Activated naive CD8-positive, alpha-beta T cell (primary cell): ENCODE measurements at regions not wholly inside any gene's neighbourhood (a gene's known extent, or its start where the extent isn't known, plus 50 kb on each side); places are given as distances from the start of the nearest gene placed in this dataset.

Experiments used
- H3K27ac Mint-ChIP-seq: one replicate; pipeline ENCODE4 v1.8.0; 2021; ENCODE audit warnings: mixed read lengths
- H3K27me3 Mint-ChIP-seq: one replicate; pipeline ENCODE4 v1.8.0; 2021; ENCODE audit warnings: mixed read lengths
- H3K36me3 Mint-ChIP-seq: one replicate; pipeline ENCODE4 v1.8.0; 2021; ENCODE audit warnings: mixed read lengths
- H3K4me1 Mint-ChIP-seq: one replicate; pipeline ENCODE4 v1.8.0; 2021; ENCODE audit warnings: low read depth, mixed read lengths
- H3K4me3 Mint-ChIP-seq: one replicate; pipeline ENCODE4 v1.8.0; 2021; ENCODE audit warnings: mild to moderate bottlenecking, mixed read lengths
- H3K9me3 Mint-ChIP-seq: one replicate; pipeline ENCODE4 v1.8.0; 2021; ENCODE audit warnings: low read depth, mixed read lengths

GRCh38 chr14:97840159-97840558 lies 1043.0 kb downstream of the VRK1 start:
- no peak overlapping the region for H3K27ac Mint-ChIP-seq
- no peaks in the 10 kb centered on the region for H3K27me3 Mint-ChIP-seq
- no peak overlapping the region for H3K4me3 Mint-ChIP-seq
- H3K9me3 Mint-ChIP-seq = no peaks in the 10 kb centered on the region
- H3K4me1 Mint-ChIP-seq = peaks cover 5% of the 10 kb centered on the region
- no peaks in the 10 kb centered on the region for H3K36me3 Mint-ChIP-seq

GRCh38 chr14:97841762-97842161 lies 1044.6 kb downstream of the VRK1 start:
- Mint-ChIP-seq H3K9me3 (no peaks in the 10 kb centered on the region), H3K27ac (no peak overlapping the region), H3K36me3 (no peaks in the 10 kb centered on the region), H3K27me3 (no peaks in the 10 kb centered on the region), H3K4me3 (no peak overlapping the region), H3K4me1 (peaks cover 5% of the 10 kb centered on the region)

GRCh38 chr14:97843066-97843465 lies 1045.9 kb downstream of the VRK1 start:
- Mint-ChIP-seq H3K27ac (no peak overlapping the region), H3K36me3 (no peaks in the 10 kb centered on the region), H3K4me3 (no peak overlapping the region), H3K27me3 (no peaks in the 10 kb centered on the region), H3K9me3 (no peaks in the 10 kb centered on the region), H3K4me1 (peaks cover 5% of the 10 kb centered on the region)

- no peaks in the 10 kb centered on the region for H3K36me3 Mint-ChIP-seq
- no peaks in the 10 kb centered on the region for H3K27me3 Mint-ChIP-seq
- no peak overlapping the region for H3K4me3 Mint-ChIP-seq
- no peaks in the 10 kb centered on the region for H3K9me3 Mint-ChIP-seq
- no peak overlapping the region for H3K27ac Mint-ChIP-seq
- H3K4me1 Mint-ChIP-seq = peaks cover 5% of the 10 kb centered on the region
Observed at GRCh38 chr14:97844042-97844441, 1046.9 kb downstream of the VRK1 start.

- Mint-ChIP-seq H3K4me3 (no peak overlapping the region), H3K36me3 (no peaks in the 10 kb centered on the region), H3K4me1 (peaks cover 5% of the 10 kb centered on the region), H3K27ac (no peak overlapping the region), H3K9me3 (no peaks in the 10 kb centered on the region), H3K27me3 (no peaks in the 10 kb centered on the region)
Observed at GRCh38 chr14:97846156-97846555, 1049.0 kb downstream of the VRK1 start.

- Mint-ChIP-seq H3K27me3 (no peaks in the 10 kb centered on the region), H3K36me3 (no peaks in the 10 kb centered on the region), H3K4me1 (no peaks in the 10 kb centered on the region), H3K9me3 (no peaks in the 10 kb centered on the region), H3K4me3 (no peak overlapping the region), H3K27ac (no peak overlapping the region)
Observed at GRCh38 chr14:97848317-97848980, 1051.3 kb downstream of the VRK1 start.

- H3K36me3 Mint-ChIP-seq = no peaks in the 10 kb centered on the region
- no peak overlapping the region for H3K27ac Mint-ChIP-seq
- H3K27me3 Mint-ChIP-seq = no peaks in the 10 kb centered on the region
- H3K4me1 Mint-ChIP-seq = no peaks in the 10 kb centered on the region
- H3K9me3 Mint-ChIP-seq = no peaks in the 10 kb centered on the region
- H3K4me3 Mint-ChIP-seq = no peak overlapping the region
Observed at GRCh38 chr14:97850466-97850865, 1053.3 kb downstream of the VRK1 start.

GRCh38 chr14:97850886-97851285 lies 1053.7 kb downstream of the VRK1 start:
- Mint-ChIP-seq H3K27me3 (no peaks in the 10 kb centered on the region), H3K9me3 (no peaks in the 10 kb centered on the region), H3K4me3 (no peak overlapping the region), H3K36me3 (no peaks in the 10 kb centered on the region), H3K4me1 (no peaks in the 10 kb centered on the region), H3K27ac (no peak overlapping the region)

- Mint-ChIP-seq H3K27ac (no peak overlapping the region), H3K4me3 (no peak overlapping the region), H3K4me1 (no peaks in the 10 kb centered on the region), H3K36me3 (no peaks in the 10 kb centered on the region), H3K27me3 (no peaks in the 10 kb centered on the region), H3K9me3 (no peaks in the 10 kb centered on the region)
Observed at GRCh38 chr14:97851428-97851995, 1054.3 kb downstream of the VRK1 start.

GRCh38 chr14:97854918-97855317 lies 1057.7 kb downstream of the VRK1 start:
- Mint-ChIP-seq H3K27me3 (no peaks in the 10 kb centered on the region), H3K4me1 (no peaks in the 10 kb centered on the region), H3K4me3 (no peak overlapping the region), H3K27ac (no peak overlapping the region), H3K9me3 (no peaks in the 10 kb centered on the region), H3K36me3 (no peaks in the 10 kb centered on the region)

GRCh38 chr14:97866195-97866594 lies 1069.0 kb downstream of the VRK1 start:
- Mint-ChIP-seq H3K4me3 (no peak overlapping the region), H3K27ac (no peak overlapping the region), H3K9me3 (no peaks in the 10 kb centered on the region), H3K4me1 (peaks cover 12% of the 10 kb centered on the region), H3K36me3 (no peaks in the 10 kb centered on the region), H3K27me3 (no peaks in the 10 kb centered on the region)

- Mint-ChIP-seq H3K4me3 (no peak overlapping the region), H3K9me3 (peaks cover 3% of the 10 kb centered on the region), H3K4me1 (peaks cover 12% of the 10 kb centered on the region), H3K27me3 (no peaks in the 10 kb centered on the region), H3K27ac (no peak overlapping the region), H3K36me3 (no peaks in the 10 kb centered on the region)
Observed at GRCh38 chr14:97866664-97867063, 1069.5 kb downstream of the VRK1 start.

- Mint-ChIP-seq H3K27me3 (no peaks in the 10 kb centered on the region), H3K4me3 (no peak overlapping the region)
Observed at GRCh38 chr14:97873291-97873690, 1076.1 kb downstream of the VRK1 start.

GRCh38 chr14:97874394-97874793 lies 1077.2 kb downstream of the VRK1 start:
- Mint-ChIP-seq H3K27me3 (no peaks in the 10 kb centered on the region), H3K27ac (peak overlapping the region; percentile 61), H3K9me3 (peaks cover 3% of the 10 kb centered on the region), H3K36me3 (no peaks in the 10 kb centered on the region), H3K4me3 (peak overlapping the region; percentile 51), H3K4me1 (peaks cover 49% of the 10 kb centered on the region)

More at GRCh38 chr14:97873291-97873690, 1076.1 kb downstream of the VRK1 start:
- no peaks in the 10 kb centered on the region for H3K36me3 Mint-ChIP-seq
- H3K4me1 Mint-ChIP-seq = peaks cover 39% of the 10 kb centered on the region
- H3K27ac Mint-ChIP-seq = peak overlapping the region; percentile 61
- peaks cover 3% of the 10 kb centered on the region for H3K9me3 Mint-ChIP-seq

- Mint-ChIP-seq H3K27ac (peak overlapping the region; percentile 90), H3K36me3 (peaks cover 4% of the 10 kb centered on the region), H3K9me3 (no peaks in the 10 kb centered on the region), H3K4me3 (no peak overlapping the region), H3K4me1 (peaks cover 64% of the 10 kb centered on the region), H3K27me3 (no peaks in the 10 kb centered on the region)
Observed at GRCh38 chr14:97878206-97878605, 1081.0 kb downstream of the VRK1 start.

- Mint-ChIP-seq H3K4me1 (peaks cover 61% of the 10 kb centered on the region), H3K36me3 (peaks cover 4% of the 10 kb centered on the region), H3K27ac (peak overlapping the region; percentile 90), H3K9me3 (no peaks in the 10 kb centered on the region), H3K4me3 (peak overlapping the region; percentile 33), H3K27me3 (no peaks in the 10 kb centered on the region)
Observed at GRCh38 chr14:97878727-97879126, 1081.5 kb downstream of the VRK1 start.
